RCC 7860 (cell line): ENCODE measurements at regions not wholly inside any gene's neighbourhood (a gene's known extent, or its start where the extent isn't known, plus 50 kb on each side); places are given as distances from the start of the nearest gene placed in this dataset.
"Not testable (repeated sequence)": the region's sequence is repeated elsewhere in the genome, so short reads cannot be mapped to it uniquely, and the experiment has no call there.

Experiments
- DNase-seq: peaks from one replicate; pipeline ENCODE4 v3.0.0-alpha.2; 2015; ENCODE audit warnings: low spot score
- FAIRE-seq: peaks from 2 replicates; lab custom pipeline; 2012; peaks lifted over from hg19 to GRCh38; lab: Jason Lieb, UNC

- not testable (repeated sequence) for FAIRE-seq, DNase-seq
Observed at GRCh38 chr5:91285062-91285461, 98.1 kb downstream of the ARRDC3 start.

GRCh38 chr5:91283899-91284298 is 99.2 kb downstream of the ARRDC3 start:
- DNase-seq (no peak), FAIRE-seq (peak; percentile 47)

- FAIRE-seq (no peak), DNase-seq (peak; percentile 34)
Observed at GRCh38 chr5:91283326-91283725, 99.8 kb downstream of the ARRDC3 start.

- FAIRE-seq, result no peak
Observed at GRCh38 chr5:91282210-91282609, 100.9 kb downstream of the ARRDC3 start.

GRCh38 chr5:91281401-91281800 is 101.7 kb downstream of the ARRDC3 start:
- DNase-seq (peak; percentile 92), FAIRE-seq (peak; percentile 93)

More at GRCh38 chr5:91282210-91282609, 100.9 kb downstream of the ARRDC3 start:
- DNase-seq, result no peak

GRCh38 chr5:91280362-91281269 is 102.5 kb downstream of the ARRDC3 start:
- FAIRE-seq (peak; percentile 66), DNase-seq (peak; percentile 95)

DNA sequence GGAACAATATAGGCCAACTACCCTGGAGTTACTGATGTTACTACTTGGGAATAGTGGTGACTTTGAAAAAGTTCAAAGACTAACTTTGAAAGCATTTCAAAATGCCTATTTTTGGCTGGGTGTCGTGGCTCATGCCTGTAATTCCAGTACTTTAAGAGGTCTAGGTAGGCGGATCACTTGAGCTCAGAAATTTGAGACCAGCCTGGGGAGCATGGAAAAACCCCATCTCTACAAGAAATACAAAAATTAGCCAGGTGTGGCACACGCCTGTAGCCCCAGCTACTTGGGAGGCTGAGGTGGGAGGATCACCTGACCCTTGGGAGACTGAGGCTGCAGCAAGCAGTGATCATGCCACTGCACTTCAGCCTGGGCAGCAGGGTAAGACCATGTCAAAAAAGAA is 105.3 kb downstream of the ARRDC3 start:
- FAIRE-seq (no peak), DNase-seq (no peak)

- DNase-seq (no peak), FAIRE-seq (no peak)
Observed at GRCh38 chr5:91277093-91277626, 106.0 kb downstream of the ARRDC3 start.

DNA sequence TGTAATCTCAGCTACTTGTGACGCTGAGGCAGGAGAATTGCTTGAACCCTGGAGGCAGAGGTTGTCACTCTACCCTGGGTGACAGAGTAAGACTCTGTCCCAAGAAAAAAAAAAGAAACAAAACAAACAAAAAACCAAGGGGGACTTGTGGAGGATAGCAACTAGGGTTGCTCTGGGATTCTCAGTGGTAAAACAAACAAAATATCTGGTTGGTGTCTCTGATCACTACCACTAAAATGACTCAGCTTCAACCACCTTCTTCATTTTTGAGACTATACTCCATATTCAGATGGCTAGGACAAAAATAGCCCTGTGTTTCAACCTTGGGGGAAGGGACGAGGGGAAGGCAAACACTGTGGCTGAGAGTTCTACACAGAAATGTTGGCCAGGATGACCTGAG is 110.3 kb downstream of the ARRDC3 start:
- DNase-seq (peak; percentile 67), FAIRE-seq (peak; percentile 15)

DNA sequence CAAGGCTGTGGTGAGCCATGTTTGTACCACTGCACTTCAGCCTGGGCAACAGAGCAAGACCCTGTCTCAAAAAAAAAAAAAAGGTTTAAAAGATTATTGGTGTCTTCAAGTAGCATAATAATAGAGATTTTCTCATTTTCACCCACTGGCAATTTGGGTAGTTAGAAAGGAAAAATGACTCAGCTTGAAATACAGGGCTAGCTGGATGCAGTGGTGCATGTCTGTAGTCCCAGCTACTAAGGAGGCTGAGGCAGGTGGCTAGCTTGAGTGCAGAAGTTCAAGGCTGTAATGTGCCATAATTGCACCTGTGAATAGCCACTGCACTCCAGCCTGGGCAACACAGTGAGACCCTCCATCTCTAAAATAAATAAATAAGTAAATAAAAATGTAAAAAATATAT is 111.1 kb downstream of the ARRDC3 start:
- no peak for FAIRE-seq

GRCh38 chr5:91269198-91269597 is 113.9 kb downstream of the ARRDC3 start:
- DNase-seq (no peak), FAIRE-seq (no peak)

More for the DNA sequence above, 111.1 kb downstream of the ARRDC3 start:
- peak; percentile 10 for DNase-seq

- peak; percentile 41 for DNase-seq
Observed at GRCh38 chr5:91266184-91266705, 116.9 kb downstream of the ARRDC3 start.

GRCh38 chr5:91264311-91265051 is 118.6 kb downstream of the ARRDC3 start:
- DNase-seq (no peak), FAIRE-seq (no peak)

More at GRCh38 chr5:91266184-91266705, 116.9 kb downstream of the ARRDC3 start:
- peak; percentile 77 for FAIRE-seq

DNA sequence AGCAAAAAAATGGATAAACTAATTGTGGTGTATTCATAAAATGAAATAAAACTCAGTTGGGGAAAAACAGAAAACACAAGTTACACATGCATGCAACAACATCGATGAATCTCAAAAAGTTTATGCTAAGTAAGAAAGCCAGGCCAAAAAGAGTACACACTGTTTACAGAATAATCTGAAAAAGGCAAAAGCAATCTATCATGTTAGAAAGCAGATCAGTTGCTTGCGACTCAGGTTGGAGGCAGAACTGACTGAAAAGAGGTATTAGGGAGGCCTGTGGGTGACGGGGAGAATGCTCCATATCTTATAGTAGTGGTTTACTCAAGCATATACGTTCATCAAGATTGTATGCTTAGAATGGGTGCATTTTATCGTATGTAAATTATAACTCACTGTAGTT is 119.2 kb downstream of the ARRDC3 start:
- DNase-seq (no peak), FAIRE-seq (no peak)

DNA sequence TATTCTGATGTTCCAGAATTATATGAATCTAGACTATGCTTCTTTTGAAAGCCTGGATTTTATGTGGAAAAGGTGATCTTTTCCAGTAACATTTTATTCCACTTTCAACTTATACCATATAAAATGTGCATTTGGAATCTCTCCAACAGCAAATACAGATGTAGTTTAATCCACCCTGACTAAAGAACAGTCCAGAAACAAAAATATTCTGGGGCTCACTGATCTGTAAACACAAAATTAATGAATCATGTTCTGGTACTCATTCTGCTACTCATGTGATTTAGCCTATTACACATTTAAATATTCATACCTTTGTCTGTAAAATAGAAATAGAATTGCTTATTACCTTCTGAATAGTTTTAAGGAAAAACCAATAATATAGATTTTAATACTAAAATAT is 125.8 kb downstream of the ARRDC3 start:
- FAIRE-seq, result no peak
- no peak for DNase-seq

DNA sequence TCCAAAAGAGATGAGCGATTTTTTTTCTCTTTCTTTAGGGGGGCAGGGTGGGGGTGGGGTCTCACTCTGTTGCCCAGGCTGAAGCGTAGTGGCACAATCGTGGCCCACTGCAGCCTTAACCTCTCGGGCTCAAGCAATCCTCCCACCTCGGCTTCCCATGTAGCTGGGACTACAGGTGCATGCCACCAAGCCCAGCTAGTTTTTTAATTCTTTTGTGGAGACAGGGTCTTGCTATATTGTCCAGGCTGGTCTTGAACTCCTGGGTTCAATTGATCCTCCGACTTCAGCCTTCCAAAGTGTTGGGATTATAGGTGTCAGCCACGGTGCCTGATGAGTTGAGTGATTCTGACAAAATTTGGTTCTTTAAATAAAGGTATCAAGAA is 127.0 kb downstream of the ARRDC3 start:
- FAIRE-seq, result no peak
- no peak for DNase-seq

DNA sequence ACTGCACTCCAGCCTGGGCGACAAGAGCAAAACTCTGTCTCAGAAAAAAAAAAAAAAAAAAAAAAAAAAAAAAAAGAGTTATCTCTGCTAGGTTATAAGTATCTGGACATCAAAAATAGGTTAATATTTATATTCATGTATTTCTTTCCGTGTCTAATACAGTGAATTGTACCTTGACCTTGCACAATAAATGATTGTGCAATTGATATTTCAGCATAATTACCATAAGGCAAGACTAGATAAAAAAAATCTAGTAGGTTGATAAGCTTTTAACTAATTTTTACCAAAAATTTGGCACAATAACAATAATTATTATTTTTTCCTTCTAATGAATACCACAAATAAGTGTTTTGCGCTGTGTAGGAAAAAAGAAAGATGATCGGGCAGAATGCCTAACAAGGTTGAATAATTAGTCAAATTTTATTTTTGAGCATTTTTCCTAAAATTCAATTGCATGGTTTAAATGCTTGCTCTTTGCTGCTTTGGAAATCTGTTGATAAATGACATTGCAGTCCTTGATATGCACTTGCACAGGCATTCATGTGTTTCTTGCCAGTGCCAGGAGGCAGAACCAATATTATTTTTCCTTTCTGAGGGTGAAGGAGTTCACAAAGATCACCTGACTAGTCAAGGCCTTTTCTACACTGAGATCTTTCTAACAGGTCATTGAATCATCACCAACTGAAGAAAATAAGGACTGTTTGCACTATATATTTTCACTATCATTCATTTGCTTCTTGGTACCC is 127.5 kb downstream of the ARRDC3 start:
- no peak for FAIRE-seq
- no peak for DNase-seq

GRCh38 chr5:91252916-91253315 is 130.2 kb downstream of the ARRDC3 start:
- DNase-seq (no peak), FAIRE-seq (no peak)

DNA sequence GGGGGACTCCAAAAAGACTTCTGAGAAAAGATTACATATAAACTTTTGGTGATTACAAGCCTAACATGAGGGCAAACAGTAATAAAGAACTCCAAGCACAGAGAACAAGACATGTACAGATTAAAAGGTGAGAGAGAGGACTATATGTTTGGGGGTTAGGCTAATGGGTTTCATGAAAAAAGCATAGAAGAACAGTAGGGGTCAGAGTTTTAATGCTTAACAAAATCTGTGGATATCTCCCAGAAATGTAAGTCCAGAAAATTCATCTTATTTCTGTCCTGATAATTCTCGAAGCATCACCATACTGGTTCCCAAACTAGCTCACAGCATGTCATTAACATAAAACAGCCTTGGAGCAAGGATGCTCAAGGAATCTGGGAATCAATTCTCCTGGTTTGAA is 137.2 kb downstream of the ARRDC3 start:
- DNase-seq, result no peak
- FAIRE-seq, result no peak

DNA sequence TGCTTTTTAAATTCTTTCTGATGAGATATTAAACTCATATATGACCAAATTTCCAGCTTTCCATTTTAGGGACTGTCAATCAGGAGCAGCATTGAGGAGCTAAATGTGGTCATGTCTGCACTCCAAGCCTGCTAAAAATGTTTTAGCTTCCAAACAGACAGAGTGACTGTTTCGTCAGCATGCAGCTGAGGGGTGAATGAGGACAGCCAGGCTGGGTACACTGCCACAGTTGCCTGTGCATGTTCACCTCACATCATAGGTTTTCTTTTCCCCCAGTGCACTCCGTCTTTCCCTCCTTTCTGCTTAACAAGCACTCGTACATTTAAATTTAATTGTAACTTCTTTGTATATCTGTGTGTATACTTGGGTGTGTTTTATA is 138.1 kb downstream of the ARRDC3 start:
- FAIRE-seq, result no peak
- DNase-seq, result no peak
